Transverse colon (tissue), 3 donors: ENCODE measurements at regions not wholly inside any gene's neighbourhood (a gene's known extent, or its start where the extent isn't known, plus 50 kb on each side); places are given as distances from the start of the nearest gene placed in this dataset.
"Not testable (repeated sequence)": the region's sequence is repeated elsewhere in the genome, so short reads cannot be mapped to it uniquely, and the experiment has no call there.

Experiments used
- POLR2A ChIP-seq: fragments of 450-650 bp; IDR thresholded peaks from one replicate; pipeline ENCODE4 v1.6.1; 2016; ENCODE audit warnings: antibody characterized with exemption, mild to moderate bottlenecking, moderate library complexity
- TF ChIP-seq, protein P1 (sequence below), 5 experiments: fragments of 200-600 bp in 3 of 5; fragments of 450-650 bp in 2 of 5; sonication (generic) in 3 of 5; IDR thresholded peaks; 1 replicate in 2 of 5; 2 replicates in 3 of 5; pipeline ENCODE4 v1.5.1; 2016 to 2017; ENCODE audit warnings: antibody characterized with exemption in 5 of 5, inconsistent platforms in 3 of 5, mild to moderate bottlenecking in 2 of 5, moderate library complexity in 1 of 5

DNA sequence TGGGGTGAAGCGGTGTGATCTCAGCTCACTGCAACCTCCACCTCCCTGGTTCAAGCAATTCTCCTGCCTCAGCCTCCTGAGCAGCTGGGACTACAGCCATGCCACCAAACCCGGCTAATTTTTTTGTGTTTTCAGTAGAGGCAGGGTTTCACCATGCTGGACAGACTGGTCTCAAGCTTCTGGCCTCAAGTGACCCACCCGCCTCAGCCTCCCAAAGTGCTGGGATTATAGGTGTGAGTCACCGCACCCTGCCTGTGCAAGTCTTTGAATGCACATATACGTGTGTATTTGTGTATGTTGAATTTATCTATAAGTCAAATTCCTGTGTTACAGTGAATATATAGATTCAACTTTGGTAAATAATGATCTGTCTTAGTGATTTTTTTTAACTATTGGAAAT, 898.2 kb upstream of the ATXN7L3B start:
- TF ChIP-seq POLR2A = not testable (repeated sequence)
- TF ChIP-seq, protein P1, sequence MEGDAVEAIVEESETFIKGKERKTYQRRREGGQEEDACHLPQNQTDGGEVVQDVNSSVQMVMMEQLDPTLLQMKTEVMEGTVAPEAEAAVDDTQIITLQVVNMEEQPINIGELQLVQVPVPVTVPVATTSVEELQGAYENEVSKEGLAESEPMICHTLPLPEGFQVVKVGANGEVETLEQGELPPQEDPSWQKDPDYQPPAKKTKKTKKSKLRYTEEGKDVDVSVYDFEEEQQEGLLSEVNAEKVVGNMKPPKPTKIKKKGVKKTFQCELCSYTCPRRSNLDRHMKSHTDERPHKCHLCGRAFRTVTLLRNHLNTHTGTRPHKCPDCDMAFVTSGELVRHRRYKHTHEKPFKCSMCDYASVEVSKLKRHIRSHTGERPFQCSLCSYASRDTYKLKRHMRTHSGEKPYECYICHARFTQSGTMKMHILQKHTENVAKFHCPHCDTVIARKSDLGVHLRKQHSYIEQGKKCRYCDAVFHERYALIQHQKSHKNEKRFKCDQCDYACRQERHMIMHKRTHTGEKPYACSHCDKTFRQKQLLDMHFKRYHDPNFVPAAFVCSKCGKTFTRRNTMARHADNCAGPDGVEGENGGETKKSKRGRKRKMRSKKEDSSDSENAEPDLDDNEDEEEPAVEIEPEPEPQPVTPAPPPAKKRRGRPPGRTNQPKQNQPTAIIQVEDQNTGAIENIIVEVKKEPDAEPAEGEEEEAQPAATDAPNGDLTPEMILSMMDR (IDR thresholded peaks at IDR 0.05) = not testable (repeated sequence)
